HepG2 (cell line): ENCODE measurements at regions not wholly inside any gene's neighbourhood (a gene's known extent, or its start where the extent isn't known, plus 50 kb on each side); places are given as distances from the start of the nearest gene placed in this dataset.

Experiments
- ATAC-seq: fragments of 200-7000 bp; cut with Tn5 transposase; 3 replicates; pipeline ENCODE4 v1.9.1; 2020; ENCODE audit warnings: mild to moderate bottlenecking, moderate library complexity
- BruUV-seq: library from RNA; stranded (reverse); fragments of 400-500 nt; replicated peaks from 2 replicates; lab custom pipeline; 2021; lab: Mats Ljungman, UMichigan
- CTCF ChIA-PET: fragments of 300-600 bp; formaldehyde crosslinking; extraction: SDS; loops from one replicate; lab custom pipeline; 2021; ENCODE audit warnings: low total read pairs, inconsistent platforms, low intra/inter-chr PET ratio; lab: Yijun Ruan, JAX
- POLR2A ChIA-PET: fragments of 350-600 bp; sonication (Branson Sonifier 250); formaldehyde crosslinking; loops from one replicate; lab custom pipeline; 2020; ENCODE audit warnings: antibody characterized with exemption, inconsistent platforms; lab: Yijun Ruan, JAX
- DNase-seq: peaks from one replicate; pipeline ENCODE4 v3.0.0-alpha.2; 2015; ENCODE audit warnings: low spot score
- FAIRE-seq: peaks from 3 replicates; lab custom pipeline; 2011; peaks lifted over from hg19 to GRCh38; lab: Jason Lieb, UNC
- H2AFZ ChIP-seq: one replicate; pipeline ENCODE4 v1.6.1; 2011; ENCODE audit warnings: low read length, inconsistent platforms
- H3K27ac ChIP-seq: fragments of 300-600 bp; 3 replicates; pipeline ENCODE4 v1.8.0; 2011; ENCODE audit warnings: mixed run types, mild to moderate bottlenecking, mixed read lengths, low read length, inconsistent platforms; ENCODE audit not compliant: insufficient read depth; ENCODE audit errors: extremely low read length
- H3K27me3 ChIP-seq, 2 experiments: fragments of 200-600 bp in 1 of 2; 2 replicates in 1 of 2; 3 replicates in 1 of 2; pipeline versions ENCODE4 v1.6.0 to v1.8.0; 2011; ENCODE audit warnings: low read length in 2 of 2, mild to moderate bottlenecking in 2 of 2, moderate library complexity in 2 of 2, inconsistent platforms in 1 of 2; ENCODE audit not compliant: insufficient read depth in 2 of 2, control insufficient read depth in 1 of 2
- H3K36me3 ChIP-seq, 2 experiments: fragments of 200-600 bp in 1 of 2; replicated peaks in 1 of 2; 2 replicates in 1 of 2; 3 replicates in 1 of 2; pipeline versions ENCODE4 v1.5.1 to v1.8.0; 2011; ENCODE audit warnings: low read length in 2 of 2, inconsistent platforms in 1 of 2; ENCODE audit not compliant: insufficient read depth in 2 of 2, control insufficient read depth in 1 of 2
- H3K4me1 ChIP-seq: 2 replicates; pipeline ENCODE4 v1.5.1; 2012; ENCODE audit warnings: low read length, inconsistent platforms; ENCODE audit not compliant: insufficient read depth
- H3K4me2 ChIP-seq: 2 replicates; pipeline ENCODE4 v1.6.0; 2011; ENCODE audit warnings: low read depth, low read length, inconsistent platforms
- H3K4me3 ChIP-seq, 3 experiments: fragments of 200-600 bp in 1 of 3; sonication (generic), shearing (Covaris generic) in 1 of 3; replicated peaks in 1 of 3; 2 replicates each; pipeline ENCODE4 v1.5.1; 2011 to 2016; ENCODE audit warnings: low read length in 3 of 3, inconsistent platforms in 2 of 3, low read depth in 2 of 3, mild to moderate bottlenecking in 2 of 3, control low read depth in 1 of 3, mixed read lengths in 1 of 3; ENCODE audit not compliant: insufficient read depth in 1 of 3
- H3K79me2 ChIP-seq: one replicate; pipeline ENCODE4 v1.6.1; 2011; ENCODE audit warnings: low read length, inconsistent platforms; ENCODE audit not compliant: insufficient read depth
- H3K9ac ChIP-seq: 2 replicates; pipeline ENCODE4 v1.6.0; 2011; ENCODE audit warnings: mild to moderate bottlenecking, low read depth, low read length, inconsistent platforms; ENCODE audit not compliant: insufficient read depth
- H3K9me3 ChIP-seq: 2 replicates; pipeline ENCODE4 v1.5.1; 2012; ENCODE audit warnings: mild to moderate bottlenecking, low read length
- H4K20me1 ChIP-seq: 2 replicates; pipeline ENCODE4 v1.6.0; 2011; ENCODE audit warnings: inconsistent platforms, mild to moderate bottlenecking, low read length, moderate library complexity; ENCODE audit not compliant: insufficient read depth
- FOXP1 ChIP-seq, 2 experiments: fragments of 450-650 bp in 1 of 2; IDR thresholded peaks; 2 replicates each; pipeline ENCODE4 v1.6.1; 2017 to 2018; ENCODE audit warnings: antibody characterized with exemption in 1 of 2
- NR3C1 ChIP-seq: sonication (generic); formaldehyde crosslinking; IDR thresholded peaks from 2 replicates; pipeline ENCODE4 v1.4.0; 2020; ENCODE audit warnings: missing genetic modification reagents
- ZFAT ChIP-seq: sonication (generic); formaldehyde crosslinking; conservative IDR thresholded peaks from 2 replicates; pipeline ENCODE4 v1.8.1; 2023; ENCODE audit warnings: missing genetic modification reagents, inconsistent platforms
- ZNF570 ChIP-seq: sonication (generic); formaldehyde crosslinking; IDR thresholded peaks from 2 replicates; pipeline ENCODE4 v1.4.0; 2020; ENCODE audit warnings: mild to moderate bottlenecking, missing genetic modification reagents, borderline replicate concordance
- ZNF839 ChIP-seq: sonication (generic); formaldehyde crosslinking; IDR thresholded peaks from 2 replicates; pipeline ENCODE4 v1.4.0; 2020; ENCODE audit warnings: missing genetic modification reagents, mild to moderate bottlenecking, borderline replicate concordance
- ZSCAN21 ChIP-seq: sonication (generic); formaldehyde crosslinking; IDR thresholded peaks from 2 replicates; pipeline ENCODE4 v1.8.0; 2022; ENCODE audit warnings: mild to moderate bottlenecking, missing genetic modification reagents, moderate library complexity, borderline replicate concordance
- WGBS: methylation state at CpG from one replicate; pipeline ENCODE4 v1.1.6; 2017; ENCODE audit warnings: low lambda C conversion rate; 5-methylcytosine and 5-hydroxymethylcytosine counted together
- in situ Hi-C: cut with HindIII; loops from 2 replicates; pipeline ENCODE4 v1.10.0; 2017; ENCODE audit warnings: low pct_unique_long_range_greater_than_20kb; ENCODE audit not compliant: extremely low pct_ligation_motif_present
- intact Hi-C: fragments of 100-400 bp; cut with micrococcal nuclease; formaldehyde crosslinking; loops from one replicate; pipeline ENCODE4 v1.10.0; 2022; ENCODE audit not compliant: unreplicated experiment
- TF ChIP-seq, protein P1 (sequence below), 2 experiments: fragments of 450-650 bp in 1 of 2; sonication (generic) in 1 of 2; formaldehyde crosslinking; IDR thresholded peaks; 2 replicates each; pipeline versions ENCODE4 v1.5.0 to v1.8.0; 2020 to 2022; ENCODE audit warnings: mild to moderate bottlenecking in 1 of 2, missing genetic modification reagents in 1 of 2

DNA sequence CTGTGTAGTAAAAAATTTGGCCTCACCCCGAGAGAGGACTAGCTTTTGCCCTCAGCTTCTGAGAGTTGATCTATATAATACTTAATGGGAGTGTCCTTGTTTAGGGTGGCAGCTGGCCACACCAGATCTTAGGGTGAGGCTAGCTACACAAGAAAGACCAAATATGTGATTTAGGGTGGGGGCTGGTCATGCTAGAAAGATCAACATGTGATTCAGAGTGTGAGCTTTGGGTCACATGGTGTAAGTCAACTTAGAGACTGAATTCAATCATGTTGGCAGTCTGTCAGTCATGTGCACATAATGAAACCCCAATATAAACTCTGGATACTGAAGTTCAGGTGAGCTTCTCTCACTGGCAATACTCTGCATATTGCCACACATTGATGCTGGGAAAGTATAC is 120.7 kb upstream of the DAZL start:
- no peaks in the 10 kb centered on the region for H3K79me2 ChIP-seq
- H3K4me2 ChIP-seq, result no peak overlapping the region
- ATAC-seq (no peak), FAIRE-seq (no peak), DNase-seq (no peak)
- H3K4me1 ChIP-seq, result no peaks in the 10 kb centered on the region
- 0 out of 2 replicates have a peak, but pooled peaks cover 8% of the 10 kb centered on the region for H3K9me3 ChIP-seq
- H3K9ac ChIP-seq, result no peak overlapping the region
- no peaks in the 10 kb centered on the region; a peak in 1 of 5 replicates for H3K27me3 ChIP-seq
- H3K36me3 ChIP-seq, result no peaks in the 10 kb centered on the region
- in situ Hi-C loops, result no loop called here
- intact Hi-C loops, result no loop called here
- no peak overlapping the region for H2AFZ ChIP-seq
- no peak overlapping the region for H3K4me3 ChIP-seq
- WGBS, result 0% methylated on average over 1 of the region's 1 CpG
- H3K27ac ChIP-seq, result no peak overlapping the region
- TF ChIP-seq NR3C1 (CRISPR knock-in tag) (no peak), ZNF839 (CRISPR knock-in tag) (no peak), ZSCAN21 (CRISPR knock-in tag) (no peak), ZFAT (CRISPR knock-in tag) (no peak), FOXP1 (IDR thresholded peaks at IDR 0.05) (no peak), FOXP1 (CRISPR knock-in tag; IDR thresholded peaks at IDR 0.05) (no peak), ZNF570 (CRISPR knock-in tag) (no peak)
- TF ChIP-seq, protein P1, sequence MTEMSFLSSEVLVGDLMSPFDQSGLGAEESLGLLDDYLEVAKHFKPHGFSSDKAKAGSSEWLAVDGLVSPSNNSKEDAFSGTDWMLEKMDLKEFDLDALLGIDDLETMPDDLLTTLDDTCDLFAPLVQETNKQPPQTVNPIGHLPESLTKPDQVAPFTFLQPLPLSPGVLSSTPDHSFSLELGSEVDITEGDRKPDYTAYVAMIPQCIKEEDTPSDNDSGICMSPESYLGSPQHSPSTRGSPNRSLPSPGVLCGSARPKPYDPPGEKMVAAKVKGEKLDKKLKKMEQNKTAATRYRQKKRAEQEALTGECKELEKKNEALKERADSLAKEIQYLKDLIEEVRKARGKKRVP (CRISPR knock-in tag; IDR thresholded peaks at IDR 0.05), result no peak
- no peaks in the 10 kb centered on the region for H4K20me1 ChIP-seq
- no TSS peak for BruUV-seq
- CTCF ChIA-PET, result no interaction called here
- POLR2A ChIA-PET, result no interaction called here
